Left ventricle myocardium inferior (tissue), 1 donor: ENCODE measurements at regions not wholly inside any gene's neighbourhood (a gene's known extent, or its start where the extent isn't known, plus 50 kb on each side); places are given as distances from the start of the nearest gene placed in this dataset.
"Not testable (repeated sequence)": the region's sequence is repeated elsewhere in the genome, so short reads cannot be mapped to it uniquely, and the experiment has no call there.

ENCODE experiments used
- DNase-seq: peaks from one replicate; pipeline ENCODE4 v3.0.0-alpha.2; 2020
- H3K27ac ChIP-seq: fragments of 200-600 bp; replicated peaks from 2 replicates; pipeline ENCODE4 v1.8.0; 2021
- H3K27me3 ChIP-seq: fragments of 200-600 bp; 2 replicates; pipeline ENCODE4 v1.8.0; 2021; ENCODE audit warnings: low read depth
- H3K36me3 ChIP-seq: fragments of 200-600 bp; 2 replicates; pipeline ENCODE4 v1.8.0; 2021
- H3K4me1 ChIP-seq: fragments of 200-600 bp; 2 replicates; pipeline ENCODE4 v1.8.0; 2021
- H3K4me3 ChIP-seq: fragments of 200-600 bp; 2 replicates; pipeline ENCODE4 v1.8.0; 2021; ENCODE audit warnings: mild to moderate bottlenecking, moderate library complexity
- H3K9me3 ChIP-seq: fragments of 200-600 bp; replicated peaks from 2 replicates; pipeline ENCODE4 v1.8.0; 2021
- CTCF ChIP-seq: fragments of 200-600 bp; IDR thresholded peaks from 2 replicates; pipeline ENCODE4 v1.8.0; 2021; ENCODE audit warnings: antibody characterized with exemption, mild to moderate bottlenecking, borderline replicate concordance
- intact Hi-C: fragments of 100-400 bp; cut with micrococcal nuclease; formaldehyde crosslinking; loops from one replicate; pipeline ENCODE4 v1.11.0; 2022
- donor health status: DM: no; HTN: yes; CAD: no; lungs with severe emphysema.

GRCh38 chrX:150099316-150099715, 161.0 kb upstream of the EOLA2 start:
- H3K4me3 ChIP-seq = no peak overlapping the region
- H3K4me1 ChIP-seq = no peaks in the 10 kb centered on the region
- H3K27me3 ChIP-seq = no peaks in the 10 kb centered on the region
- H3K9me3 ChIP-seq = no peaks in the 10 kb centered on the region
- DNase-seq = no peak
- TF ChIP-seq CTCF = no peak
- intact Hi-C loops = no loop called here
- H3K36me3 ChIP-seq = no peaks in the 10 kb centered on the region
- H3K27ac ChIP-seq = no peak overlapping the region

GRCh38 chrX:150100261-150100660, 162.0 kb upstream of the EOLA2 start:
- intact Hi-C loops = no loop called here
- no peak for DNase-seq
- Histone ChIP-seq H3K27ac (no peak overlapping the region), H3K36me3 (no peaks in the 10 kb centered on the region), H3K27me3 (no peaks in the 10 kb centered on the region), H3K4me1 (no peaks in the 10 kb centered on the region), H3K9me3 (no peaks in the 10 kb centered on the region), H3K4me3 (no peak overlapping the region)
- TF ChIP-seq CTCF = no peak

- no peaks in the 10 kb centered on the region for H3K36me3 ChIP-seq
- no peak overlapping the region for H3K27ac ChIP-seq
- no peaks in the 10 kb centered on the region for H3K27me3 ChIP-seq
- intact Hi-C loops = no loop called here
- H3K4me3 ChIP-seq = no peak overlapping the region
- TF ChIP-seq CTCF = no peak
- H3K4me1 ChIP-seq = peaks cover 21% of the 10 kb centered on the region
- H3K9me3 ChIP-seq = no peaks in the 10 kb centered on the region
- no peak for DNase-seq
Observed at GRCh38 chrX:150118476-150118875, 180.2 kb upstream of the EOLA2 start.

GRCh38 chrX:150119323-150119722, 181.0 kb upstream of the EOLA2 start:
- Histone ChIP-seq H3K4me1 (peaks cover 21% of the 10 kb centered on the region), H3K4me3 (no peak overlapping the region), H3K36me3 (no peaks in the 10 kb centered on the region), H3K9me3 (no peaks in the 10 kb centered on the region), H3K27me3 (no peaks in the 10 kb centered on the region), H3K27ac (no peak overlapping the region)
- TF ChIP-seq CTCF = no peak
- no peak for DNase-seq
- intact Hi-C loops = no loop called here

- intact Hi-C loops, H3K27me3 ChIP-seq, DNase-seq, H3K9me3 ChIP-seq, H3K36me3 ChIP-seq, H3K27ac ChIP-seq, H3K4me1 ChIP-seq, H3K4me3 ChIP-seq: not testable (repeated sequence)
Observed at GRCh38 chrX:150125045-150125444, 186.8 kb upstream of the EOLA2 start.

GRCh38 chrX:150127216-150127615, 188.9 kb upstream of the EOLA2 start:
- no peaks in the 10 kb centered on the region for H3K4me1 ChIP-seq
- H3K36me3 ChIP-seq = no peaks in the 10 kb centered on the region
- intact Hi-C loops = no loop called here
- TF ChIP-seq CTCF = no peak
- no peak overlapping the region for H3K27ac ChIP-seq
- no peak overlapping the region for H3K4me3 ChIP-seq
- no peak for DNase-seq
- H3K9me3 ChIP-seq = no peaks in the 10 kb centered on the region
- H3K27me3 ChIP-seq = no peaks in the 10 kb centered on the region
